ENCODE measurements at regions not wholly inside any gene's neighbourhood (a gene's known extent, or its start where the extent isn't known, plus 50 kb on each side); places are given as distances from the start of the nearest gene placed in this dataset.

DNA sequence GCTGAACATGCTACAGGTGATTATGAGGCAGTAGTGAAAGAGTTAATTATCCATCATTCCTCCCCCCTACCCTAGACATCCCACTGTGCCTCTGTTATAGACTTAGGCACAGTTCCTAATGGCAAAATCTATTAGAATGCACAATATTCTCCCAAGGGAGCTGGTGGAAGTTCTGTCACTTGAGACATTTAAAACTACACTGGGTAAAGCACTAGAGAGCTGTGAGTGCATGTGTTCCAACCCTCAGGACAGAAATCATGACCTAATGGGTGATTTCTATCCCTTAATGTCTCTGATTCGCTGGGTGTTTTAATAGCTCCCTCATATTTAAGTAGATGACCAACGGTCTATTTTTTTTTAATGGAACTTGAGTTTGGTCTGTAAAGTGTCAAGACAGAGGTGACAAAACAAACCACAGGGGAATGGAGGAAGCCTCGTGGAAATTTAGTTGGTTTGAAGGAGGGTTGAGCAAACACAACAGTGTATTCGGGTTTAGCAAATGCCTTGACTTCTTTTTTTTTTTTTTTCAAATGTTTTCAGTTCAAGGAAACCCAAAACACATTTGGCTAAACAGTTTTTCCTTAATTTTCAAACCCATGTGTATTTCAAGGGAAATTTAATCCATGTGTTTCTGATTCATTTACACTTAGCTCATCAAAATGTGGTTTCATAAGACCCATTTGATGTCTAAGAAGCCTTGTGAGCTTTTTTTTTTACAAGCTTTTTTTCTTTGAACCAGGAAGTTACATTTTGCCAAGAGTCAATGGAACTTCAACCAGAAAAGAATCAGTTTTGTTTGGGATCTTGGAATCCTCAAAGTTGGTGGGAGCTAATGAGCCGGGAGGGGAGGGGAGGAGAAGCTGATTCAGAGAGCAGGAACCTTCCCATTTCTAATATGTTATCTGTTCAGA is 665.1 kb upstream of the ZEB2 start:
- TF ChIP-seq, protein P1, sequence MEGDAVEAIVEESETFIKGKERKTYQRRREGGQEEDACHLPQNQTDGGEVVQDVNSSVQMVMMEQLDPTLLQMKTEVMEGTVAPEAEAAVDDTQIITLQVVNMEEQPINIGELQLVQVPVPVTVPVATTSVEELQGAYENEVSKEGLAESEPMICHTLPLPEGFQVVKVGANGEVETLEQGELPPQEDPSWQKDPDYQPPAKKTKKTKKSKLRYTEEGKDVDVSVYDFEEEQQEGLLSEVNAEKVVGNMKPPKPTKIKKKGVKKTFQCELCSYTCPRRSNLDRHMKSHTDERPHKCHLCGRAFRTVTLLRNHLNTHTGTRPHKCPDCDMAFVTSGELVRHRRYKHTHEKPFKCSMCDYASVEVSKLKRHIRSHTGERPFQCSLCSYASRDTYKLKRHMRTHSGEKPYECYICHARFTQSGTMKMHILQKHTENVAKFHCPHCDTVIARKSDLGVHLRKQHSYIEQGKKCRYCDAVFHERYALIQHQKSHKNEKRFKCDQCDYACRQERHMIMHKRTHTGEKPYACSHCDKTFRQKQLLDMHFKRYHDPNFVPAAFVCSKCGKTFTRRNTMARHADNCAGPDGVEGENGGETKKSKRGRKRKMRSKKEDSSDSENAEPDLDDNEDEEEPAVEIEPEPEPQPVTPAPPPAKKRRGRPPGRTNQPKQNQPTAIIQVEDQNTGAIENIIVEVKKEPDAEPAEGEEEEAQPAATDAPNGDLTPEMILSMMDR (IDR thresholded peaks at IDR 0.05): no peak
- Histone ChIP-seq H3K27ac (no peak overlapping the region), H3K9me3 (no peaks in the 10 kb centered on the region), H3K27me3 (no peaks in the 10 kb centered on the region), H3K4me1 (ENCODE audit: control insufficient read depth in 1 of 2, insufficient read depth in 1 of 2, low read depth in 1 of 2, low read length in 1 of 2) (peaks cover 9 to 19% of the 10 kb centered on the region in 2 experiments), H3K4me3 (ENCODE audit: low read depth in 1 of 2, low read length in 1 of 2) (no peak overlapping the region), H3K36me3 (no peaks in the 10 kb centered on the region)

GRCh38 chr2:145169285-145169684 is 649.4 kb upstream of the ZEB2 start:
- no peak overlapping the region for H3K4me3 ChIP-seq (ENCODE audit: low read depth in 1 of 2, low read length in 1 of 2)
- TF ChIP-seq, protein P1 (IDR thresholded peaks at IDR 0.05): no peak
- no peaks in the 10 kb centered on the region for H3K4me1 ChIP-seq (ENCODE audit: control insufficient read depth in 1 of 2, insufficient read depth in 1 of 2, low read depth in 1 of 2, low read length in 1 of 2)
- no peak overlapping the region for H3K27ac ChIP-seq
- no peaks in the 10 kb centered on the region for H3K9me3 ChIP-seq
- no peaks in the 10 kb centered on the region for H3K27me3 ChIP-seq
- H3K36me3 ChIP-seq: no peaks in the 10 kb centered on the region

DNA sequence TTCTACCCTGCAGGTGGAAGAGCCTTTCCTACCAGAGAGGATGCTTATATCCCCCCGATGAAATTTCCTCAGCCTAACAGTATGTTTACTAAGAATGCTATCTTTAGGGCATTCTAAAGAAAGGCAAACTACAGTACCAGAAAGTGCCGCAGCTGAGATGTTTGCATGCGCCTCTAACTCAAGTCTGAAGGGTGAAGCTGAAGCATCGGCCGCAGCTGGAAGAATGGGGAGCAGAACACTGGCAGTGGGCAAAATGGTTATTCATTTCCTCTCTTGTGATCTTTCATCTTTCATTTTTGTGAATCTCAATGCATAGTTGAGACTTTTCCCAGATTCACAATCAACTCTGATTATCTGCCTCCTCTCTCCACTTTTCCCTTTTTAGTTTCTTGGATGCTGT is 648.2 kb upstream of the ZEB2 start:
- TF ChIP-seq, protein P1 (IDR thresholded peaks at IDR 0.05): no peak
- no peaks in the 10 kb centered on the region for H3K27me3 ChIP-seq
- H3K36me3 ChIP-seq: no peaks in the 10 kb centered on the region
- no peak overlapping the region for H3K4me3 ChIP-seq (ENCODE audit: low read depth in 1 of 2, low read length in 1 of 2)
- no peak overlapping the region for H3K27ac ChIP-seq
- H3K4me1 ChIP-seq (ENCODE audit: control insufficient read depth in 1 of 2, insufficient read depth in 1 of 2, low read depth in 1 of 2, low read length in 1 of 2): no peaks in the 10 kb centered on the region
- H3K9me3 ChIP-seq: no peaks in the 10 kb centered on the region

- Histone ChIP-seq H3K27ac (no peak overlapping the region), H3K4me3 (ENCODE audit: low read depth in 1 of 2, low read length in 1 of 2) (no peak overlapping the region), H3K27me3 (no peaks in the 10 kb centered on the region), H3K9me3 (no peaks in the 10 kb centered on the region), H3K36me3 (no peaks in the 10 kb centered on the region), H3K4me1 (ENCODE audit: control insufficient read depth in 1 of 2, insufficient read depth in 1 of 2, low read depth in 1 of 2, low read length in 1 of 2) (no peaks in the 10 kb centered on the region)
- TF ChIP-seq, protein P1 (IDR thresholded peaks at IDR 0.05): no peak
Observed at GRCh38 chr2:145166731-145167302, 646.9 kb upstream of the ZEB2 start.

DNA sequence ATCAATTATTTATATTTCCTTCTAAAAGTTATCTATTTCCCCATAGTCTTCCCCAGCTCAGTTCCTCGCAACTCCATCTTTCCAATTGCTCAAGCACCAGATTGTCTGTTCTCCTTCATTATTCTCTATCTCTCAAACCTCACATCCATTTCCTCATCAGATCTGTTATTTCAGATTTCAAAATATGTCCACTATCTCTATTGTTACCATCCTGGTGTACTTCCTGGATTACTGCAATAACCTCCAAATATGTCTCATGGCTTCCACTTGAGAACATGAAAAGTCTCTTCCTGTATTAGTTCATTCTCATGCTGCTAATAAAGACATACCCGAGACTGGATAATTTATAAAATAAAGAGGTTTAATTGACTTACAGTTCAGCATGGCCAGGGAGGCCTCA is 641.7 kb upstream of the ZEB2 start:
- H3K4me1 ChIP-seq (ENCODE audit: control insufficient read depth in 1 of 2, insufficient read depth in 1 of 2, low read depth in 1 of 2, low read length in 1 of 2): peaks cover 3% of the 10 kb centered on the region in 2 experiments
- H3K27ac ChIP-seq: no peak overlapping the region
- no peak overlapping the region for H3K4me3 ChIP-seq (ENCODE audit: low read depth in 1 of 2, low read length in 1 of 2)
- TF ChIP-seq, protein P1 (IDR thresholded peaks at IDR 0.05): no peak
- no peaks in the 10 kb centered on the region for H3K9me3 ChIP-seq
- H3K27me3 ChIP-seq: no peaks in the 10 kb centered on the region
- no peaks in the 10 kb centered on the region for H3K36me3 ChIP-seq

Data from neutrophil (primary cell).